Lower lobe of right lung (tissue), 2 donors: ENCODE measurements at regions not wholly inside any gene's neighbourhood (a gene's known extent, or its start where the extent isn't known, plus 50 kb on each side); places are given as distances from the start of the nearest gene placed in this dataset.

Experiments used
- ATAC-seq, 2 donors: fragments of 200-7000 bp; cut with Tn5 transposase; one replicate each; pipeline ENCODE4 v1.9.1; 2020 to 2022; ENCODE audit warnings: mild to moderate bottlenecking in 2 of 2, moderate library complexity in 2 of 2
- DNase-seq: peaks from one replicate; pipeline ENCODE4 v3.0.0-alpha.2; 2020
- H3K27ac ChIP-seq: fragments of 200-600 bp; one replicate; pipeline ENCODE4 v1.8.0; 2022
- H3K27me3 ChIP-seq: fragments of 200-600 bp; one replicate; pipeline ENCODE4 v1.8.0; 2022; ENCODE audit warnings: low read depth
- H3K36me3 ChIP-seq: fragments of 200-600 bp; one replicate; pipeline ENCODE4 v1.8.0; 2022; ENCODE audit warnings: mild to moderate bottlenecking
- H3K4me1 ChIP-seq: fragments of 200-600 bp; one replicate; pipeline ENCODE4 v1.8.0; 2022
- H3K4me3 ChIP-seq: fragments of 200-600 bp; one replicate; pipeline ENCODE4 v1.8.0; 2022; ENCODE audit warnings: mild to moderate bottlenecking
- H3K9me3 ChIP-seq: fragments of 200-600 bp; one replicate; pipeline ENCODE4 v1.8.0; 2022
- CTCF ChIP-seq: fragments of 200-600 bp; IDR thresholded peaks from one replicate; pipeline ENCODE4 v1.8.0; 2022; ENCODE audit warnings: antibody characterized with exemption, mild to moderate bottlenecking
- intact Hi-C: fragments of 100-400 bp; cut with DNase I; formaldehyde crosslinking; loops from one replicate; pipeline ENCODE4 v1.11.0; 2022
- donor health status: DM: no; HTN: yes; CAD: no; lungs with severe emphysema.

- Histone ChIP-seq H3K36me3 (no peaks in the 10 kb centered on the region), H3K27me3 (no peaks in the 10 kb centered on the region), H3K4me3 (no peak overlapping the region), H3K4me1 (no peaks in the 10 kb centered on the region), H3K9me3 (no peaks in the 10 kb centered on the region), H3K27ac (no peak overlapping the region)
- intact Hi-C loops: no loop called here
- TF ChIP-seq CTCF: no peak
- ATAC-seq (no peak), DNase-seq (no peak)
Measured at GRCh38 chr11:131109790-131110189, 193.5 kb upstream of the SNX19 start.

DNA sequence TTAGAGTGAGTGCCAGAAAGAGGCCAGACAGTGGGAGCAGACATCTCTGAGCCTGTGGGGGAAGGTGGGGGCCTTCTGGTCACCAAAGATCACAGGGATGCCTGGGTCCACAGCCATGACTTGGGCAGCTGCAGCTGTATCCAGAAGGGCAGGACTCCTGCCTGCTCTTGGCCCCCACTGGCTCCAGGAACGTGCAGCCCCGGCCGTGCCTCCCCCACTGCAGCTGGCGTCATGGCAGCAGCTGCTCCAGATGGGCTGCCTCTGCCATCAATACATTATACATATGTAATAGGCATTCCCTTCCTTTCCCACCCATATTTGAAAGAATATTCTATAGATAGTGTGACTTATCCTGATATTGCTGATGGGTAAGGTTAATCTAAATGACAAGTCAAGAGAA, 195.5 kb upstream of the SNX19 start:
- Histone ChIP-seq H3K27ac (no peak overlapping the region), H3K4me1 (no peaks in the 10 kb centered on the region), H3K9me3 (no peaks in the 10 kb centered on the region), H3K36me3 (no peaks in the 10 kb centered on the region), H3K4me3 (no peak overlapping the region), H3K27me3 (no peaks in the 10 kb centered on the region)
- intact Hi-C loops: no loop called here
- TF ChIP-seq CTCF: no peak
- DNase-seq (no peak), ATAC-seq (no peak)

- DNase-seq (no peak), ATAC-seq (no peak)
- H3K9me3 ChIP-seq: no peaks in the 10 kb centered on the region
- intact Hi-C loops: no loop called here
- no peaks in the 10 kb centered on the region for H3K36me3 ChIP-seq
- H3K4me1 ChIP-seq: no peaks in the 10 kb centered on the region
- no peak overlapping the region for H3K4me3 ChIP-seq
- no peak overlapping the region for H3K27ac ChIP-seq
- TF ChIP-seq CTCF: no peak
- H3K27me3 ChIP-seq: no peaks in the 10 kb centered on the region
Measured at GRCh38 chr11:131118247-131118646, 202.0 kb upstream of the SNX19 start.

DNA sequence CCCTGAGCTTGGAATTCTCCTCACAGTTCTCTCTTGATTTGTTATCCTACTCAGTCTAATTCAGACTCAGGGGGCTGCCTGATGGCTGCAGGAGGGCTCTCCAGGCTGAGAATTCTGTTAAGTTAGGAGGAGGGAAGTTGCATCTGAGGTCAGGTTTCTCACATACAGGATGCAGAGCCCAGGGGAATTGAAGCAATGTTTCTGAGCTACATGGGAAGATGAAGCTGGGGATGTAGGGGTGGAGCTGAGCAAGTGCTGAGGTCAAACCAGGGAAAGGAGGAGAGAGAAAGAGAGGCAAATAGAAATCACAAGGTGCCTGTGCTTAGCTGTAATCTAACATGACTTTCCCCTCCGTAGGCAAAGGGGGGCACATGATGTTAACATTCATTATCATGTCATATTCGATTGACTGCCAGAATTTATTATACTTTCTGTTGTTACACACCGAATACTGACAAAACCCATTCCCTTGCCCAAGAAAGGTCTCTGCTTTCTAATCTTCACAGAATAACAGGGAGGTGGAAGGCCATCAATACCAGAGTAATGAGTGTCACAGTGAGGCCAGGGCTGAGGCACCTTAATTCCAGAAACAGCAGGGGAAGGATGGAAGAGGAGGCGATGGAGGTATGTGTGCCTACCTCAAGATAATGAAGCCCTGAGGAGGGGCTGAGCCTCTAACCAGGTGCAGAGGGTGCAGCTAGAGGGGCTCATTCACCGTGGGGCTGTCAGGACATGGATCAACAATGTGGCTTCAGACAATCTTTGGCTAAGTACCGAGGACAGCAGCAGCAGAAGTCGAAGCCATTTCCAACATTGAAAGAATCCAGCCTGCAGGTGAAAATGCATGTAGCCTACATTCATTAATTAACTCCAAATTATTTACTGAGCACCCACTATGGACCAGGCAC, 205.4 kb upstream of the SNX19 start:
- Histone ChIP-seq H3K9me3 (peaks cover under 1% of the 10 kb centered on the region), H3K27ac (no peak overlapping the region), H3K4me1 (no peaks in the 10 kb centered on the region), H3K4me3 (no peak overlapping the region), H3K27me3 (no peaks in the 10 kb centered on the region), H3K36me3 (no peaks in the 10 kb centered on the region)
- DNase-seq: no peak
- no peak for TF ChIP-seq CTCF
- intact Hi-C loops: no loop called here
- no peak for ATAC-seq

- no peak for ATAC-seq
- TF ChIP-seq CTCF: no peak
Measured at GRCh38 chr11:131122448-131122847, 206.2 kb upstream of the SNX19 start.

More at GRCh38 chr11:131122448-131122847, 206.2 kb upstream of the SNX19 start:
- Histone ChIP-seq H3K9me3 (peaks cover 8% of the 10 kb centered on the region), H3K4me3 (no peak overlapping the region), H3K27me3 (no peaks in the 10 kb centered on the region), H3K4me1 (no peaks in the 10 kb centered on the region), H3K27ac (no peak overlapping the region), H3K36me3 (no peaks in the 10 kb centered on the region)
- intact Hi-C loops: no loop called here
- no peak for DNase-seq
